ENCODE measurements at regions not wholly inside any gene's neighbourhood (a gene's known extent, or its start where the extent isn't known, plus 50 kb on each side); places are given as distances from the start of the nearest gene placed in this dataset.
"Not testable (repeated sequence)": the region's sequence is repeated elsewhere in the genome, so short reads cannot be mapped to it uniquely, and the experiment has no call there.

GRCh38 chr9:102892025-102892424 is 103.1 kb upstream of the CYLC2 start:
- no peaks in the 10 kb centered on the region for H3K36me3 ChIP-seq (ENCODE audit: control insufficient read depth, insufficient read depth, low read length)
- Mint-ChIP-seq H3K9me3 (peaks cover 10% of the 10 kb centered on the region), H3K4me3 (no peak overlapping the region), H3K27me3 (ENCODE audit: insufficient read depth) (no peaks in the 10 kb centered on the region), H3K27ac (no peak overlapping the region), H3K4me1 (peaks cover 3% of the 10 kb centered on the region), H3K36me3 (ENCODE audit: low read depth) (no peaks in the 10 kb centered on the region)
- no peak overlapping the region for H3K4me3 ChIP-seq (ENCODE audit: low read length)
- no peak for DNase-seq
- H3K27ac ChIP-seq (ENCODE audit: low read depth, low read length), result no peak overlapping the region
- H3K9ac ChIP-seq (ENCODE audit: extremely low read depth, low read length, poor library complexity, severe bottlenecking), result no peak overlapping the region
- no peaks in the 10 kb centered on the region for H3K27me3 ChIP-seq (ENCODE audit: control insufficient read depth, insufficient read depth, low read length, poor library complexity, severe bottlenecking)
- no peaks in the 10 kb centered on the region for H3K4me1 ChIP-seq (ENCODE audit: control insufficient read depth, insufficient read depth, low read length)
- H3K9me3 ChIP-seq (ENCODE audit: control insufficient read depth, low read length), result peaks cover 15% of the 10 kb centered on the region
- 88% methylated on average over 2 of the region's 2 CpGs; no CpG with 5 or more reads in 1 of the 2 experiments for WGBS, 2 experiments (ENCODE audit: insufficient coverage in 1 of 2, insufficient read length in 1 of 2)
- no peak for TF ChIP-seq CTCF (conservative IDR thresholded peaks at IDR 0.05)

GRCh38 chr9:102888747-102889146 is 106.4 kb upstream of the CYLC2 start:
- H3K9me3 Mint-ChIP-seq, result not testable (repeated sequence)

GRCh38 chr9:102875687-102876086 is 119.4 kb upstream of the CYLC2 start:
- Histone ChIP-seq H3K4me3 (ENCODE audit: low read length) (no peak overlapping the region), H3K9ac (ENCODE audit: extremely low read depth, low read length, poor library complexity, severe bottlenecking) (no peak overlapping the region), H3K27me3 (ENCODE audit: control insufficient read depth, insufficient read depth, low read length, poor library complexity, severe bottlenecking) (no peaks in the 10 kb centered on the region), H3K36me3 (ENCODE audit: control insufficient read depth, insufficient read depth, low read length) (no peaks in the 10 kb centered on the region), H3K9me3 (ENCODE audit: control insufficient read depth, low read length) (peaks cover 30% of the 10 kb centered on the region), H3K4me1 (ENCODE audit: control insufficient read depth, insufficient read depth, low read length) (no peaks in the 10 kb centered on the region), H3K27ac (ENCODE audit: low read depth, low read length) (no peak overlapping the region)
- no peaks in the 10 kb centered on the region for H3K27me3 Mint-ChIP-seq (ENCODE audit: insufficient read depth)
- no peak overlapping the region for H3K27ac Mint-ChIP-seq
- 60 to 90% methylated on average over 1 to 2 of the region's 3 CpGs for WGBS, 2 experiments (ENCODE audit: insufficient coverage in 1 of 2, insufficient read length in 1 of 2)
- H3K36me3 Mint-ChIP-seq (ENCODE audit: low read depth), result no peaks in the 10 kb centered on the region
- no peak for DNase-seq
- H3K4me1 Mint-ChIP-seq, result no peaks in the 10 kb centered on the region
- TF ChIP-seq CTCF (conservative IDR thresholded peaks at IDR 0.05), result no peak
- H3K4me3 Mint-ChIP-seq, result no peak overlapping the region
- peaks cover 4% of the 10 kb centered on the region for H3K9me3 Mint-ChIP-seq

More at GRCh38 chr9:102888747-102889146, 106.4 kb upstream of the CYLC2 start:
- H3K36me3 Mint-ChIP-seq (ENCODE audit: low read depth); H3K27me3 Mint-ChIP-seq (ENCODE audit: insufficient read depth); H3K36me3 ChIP-seq (ENCODE audit: control insufficient read depth, insufficient read depth, low read length); H3K27me3 ChIP-seq (ENCODE audit: control insufficient read depth, insufficient read depth, low read length, poor library complexity, severe bottlenecking); H3K4me3 ChIP-seq (ENCODE audit: low read length); H3K4me3 Mint-ChIP-seq; H3K9ac ChIP-seq (ENCODE audit: extremely low read depth, low read length, poor library complexity, severe bottlenecking); H3K27ac ChIP-seq (ENCODE audit: low read depth, low read length); H3K4me1 Mint-ChIP-seq; H3K4me1 ChIP-seq (ENCODE audit: control insufficient read depth, insufficient read depth, low read length); H3K27ac Mint-ChIP-seq; DNase-seq: not testable (repeated sequence)
- peaks cover 19% of the 10 kb centered on the region for H3K9me3 ChIP-seq (ENCODE audit: control insufficient read depth, low read length)
- WGBS, 2 experiments (ENCODE audit: insufficient coverage in 1 of 2, insufficient read length in 1 of 2), result 92 to 96% methylated on average over 3 to 5 of the region's 5 CpGs

- no peaks in the 10 kb centered on the region for H3K4me1 ChIP-seq (ENCODE audit: control insufficient read depth, insufficient read depth, low read length)
- H3K27ac ChIP-seq (ENCODE audit: low read depth, low read length), result no peak overlapping the region
- Mint-ChIP-seq H3K27me3 (ENCODE audit: insufficient read depth) (no peaks in the 10 kb centered on the region), H3K36me3 (ENCODE audit: low read depth) (no peaks in the 10 kb centered on the region), H3K4me3 (no peak overlapping the region), H3K9me3 (no peaks in the 10 kb centered on the region), H3K27ac (no peak overlapping the region), H3K4me1 (no peaks in the 10 kb centered on the region)
- no peak overlapping the region for H3K4me3 ChIP-seq (ENCODE audit: low read length)
- DNase-seq, result no peak
- H3K27me3 ChIP-seq (ENCODE audit: control insufficient read depth, insufficient read depth, low read length, poor library complexity, severe bottlenecking), result no peaks in the 10 kb centered on the region
- WGBS, 2 experiments (ENCODE audit: insufficient coverage in 1 of 2, insufficient read length in 1 of 2), result 53% methylated on average over 1 of the region's 1 CpG; no CpG with 5 or more reads in 1 of the 2 experiments
- TF ChIP-seq CTCF (conservative IDR thresholded peaks at IDR 0.05), result no peak
- H3K9ac ChIP-seq (ENCODE audit: extremely low read depth, low read length, poor library complexity, severe bottlenecking), result no peak overlapping the region
- peaks cover 52% of the 10 kb centered on the region for H3K9me3 ChIP-seq (ENCODE audit: control insufficient read depth, low read length)
- H3K36me3 ChIP-seq (ENCODE audit: control insufficient read depth, insufficient read depth, low read length), result no peaks in the 10 kb centered on the region
Measured at GRCh38 chr9:102867488-102867887, 127.6 kb upstream of the CYLC2 start.
